ENCODE measurements at regions not wholly inside any gene's neighbourhood (a gene's known extent, or its start where the extent isn't known, plus 50 kb on each side); places are given as distances from the start of the nearest gene placed in this dataset.

- no peak for DNase-seq (ENCODE audit: low read depth, low spot score)
- no peaks in the 10 kb centered on the region for H3K27me3 ChIP-seq (ENCODE audit: insufficient read depth, low read length)
- CTCF ChIA-PET: interaction anchor here (2.1 kb wide), 1 partner anchor 435 kb away, joined by 8 read pairs; no protein-coding TSS in a partner anchor
- H3K27ac ChIP-seq (ENCODE audit: low read depth, low read length): no peak overlapping the region
- no peak overlapping the region for H3K4me2 ChIP-seq (ENCODE audit: low read length)
- H3K4me1 ChIP-seq (ENCODE audit: control insufficient read depth in 1 of 2, insufficient read depth in 2 of 2, low read length in 2 of 2): no peaks in the 10 kb centered on the region
- H3K9ac ChIP-seq (ENCODE audit: low read length): no peak overlapping the region
- H3K9me3 ChIP-seq (ENCODE audit: control insufficient read depth in 1 of 2, insufficient read depth in 1 of 2, low read depth in 1 of 2, low read length in 2 of 2): no peaks in the 10 kb centered on the region
- H3K36me3 ChIP-seq (ENCODE audit: control insufficient read depth in 1 of 2, insufficient read depth in 2 of 2, low read length in 2 of 2): no peaks in the 10 kb centered on the region
- no peaks in the 10 kb centered on the region for H3K79me2 ChIP-seq (ENCODE audit: insufficient read depth, low read length)
- RAD21 ChIA-PET (ENCODE audit: low non-redundant PET in 1 of 2, low total read pairs in 2 of 2, uncharacterized antibody in 2 of 2, unreplicated experiment in 2 of 2): no interaction called here
- intact Hi-C loops (cut with micrococcal nuclease): no loop called here
- TF ChIP-seq SP1 (IDR thresholded peaks at IDR 0.05; ENCODE audit: low read depth) (no peak), ATF3 (IDR thresholded peaks at IDR 0.05) (no peak), ZFX (IDR thresholded peaks at IDR 0.05) (no peak), EZH2phosphoT487 (IDR thresholded peaks at IDR 0.05; ENCODE audit: borderline replicate concordance) (no peak), POLR2AphosphoS5 (IDR thresholded peaks at IDR 0.05; ENCODE audit: low read depth, low read length) (no peak), CEBPB (IDR thresholded peaks at IDR 0.05; ENCODE audit: low read depth) (no peak), EGR1 (IDR thresholded peaks at IDR 0.05; ENCODE audit: low read depth) (no peak), ZNF274 (IDR thresholded peaks at IDR 0.05; ENCODE audit: low read depth, low read length) (no peak), JUND (IDR thresholded peaks at IDR 0.05) (no peak), SIN3A (IDR thresholded peaks at IDR 0.05; ENCODE audit: low read depth) (no peak), TCF7L2 (IDR thresholded peaks at IDR 0.05; ENCODE audit: borderline replicate concordance, extremely low read depth, insufficient read depth, insufficient read length) (no peak), POLR2A (IDR thresholded peaks at IDR 0.05; ENCODE audit: borderline replicate concordance, extremely low read depth, insufficient read depth, insufficient read length) (no peak), SRF (IDR thresholded peaks at IDR 0.05; ENCODE audit: low read depth) (no peak), CBX3 (IDR thresholded peaks at IDR 0.05; ENCODE audit: low read depth) (no peak), YY1 (IDR thresholded peaks at IDR 0.05; ENCODE audit: extremely low read depth, insufficient replicate concordance, low read depth, low read length) (no peak), ELF1 (IDR thresholded peaks at IDR 0.05; ENCODE audit: borderline replicate concordance, low read depth) (no peak)
- POLR2A ChIA-PET: no interaction called here
- ATAC-seq: no peak
- H4K20me1 ChIP-seq (ENCODE audit: insufficient read depth): no peaks in the 10 kb centered on the region
- no TSS peak for BruUV-seq (replicated peaks)
- H3K9me2 ChIP-seq (ENCODE audit: insufficient read depth): no peaks in the 10 kb centered on the region
- H3K4me3 ChIP-seq (replicated peaks in 1 of 2; ENCODE audit: low read depth in 1 of 2, low read length in 2 of 2): no peak overlapping the region
- H2AFZ ChIP-seq (ENCODE audit: low read depth, low read length, poor library complexity, severe bottlenecking): no peak overlapping the region
Observed at GRCh38 chr7:46357851-46358250, 436.8 kb upstream of the IGFBP3 start.
